Ecto neural progenitor cell (in vitro differentiated cells): ENCODE measurements at regions not wholly inside any gene's neighbourhood (a gene's known extent, or its start where the extent isn't known, plus 50 kb on each side); places are given as distances from the start of the nearest gene placed in this dataset.
"Not testable (repeated sequence)": the region's sequence is repeated elsewhere in the genome, so short reads cannot be mapped to it uniquely, and the experiment has no call there.

Source experiments
- DNase-seq: peaks from one replicate; pipeline ENCODE4 v3.0.0-alpha.2; 2018; ENCODE audit warnings: low spot score

DNA sequence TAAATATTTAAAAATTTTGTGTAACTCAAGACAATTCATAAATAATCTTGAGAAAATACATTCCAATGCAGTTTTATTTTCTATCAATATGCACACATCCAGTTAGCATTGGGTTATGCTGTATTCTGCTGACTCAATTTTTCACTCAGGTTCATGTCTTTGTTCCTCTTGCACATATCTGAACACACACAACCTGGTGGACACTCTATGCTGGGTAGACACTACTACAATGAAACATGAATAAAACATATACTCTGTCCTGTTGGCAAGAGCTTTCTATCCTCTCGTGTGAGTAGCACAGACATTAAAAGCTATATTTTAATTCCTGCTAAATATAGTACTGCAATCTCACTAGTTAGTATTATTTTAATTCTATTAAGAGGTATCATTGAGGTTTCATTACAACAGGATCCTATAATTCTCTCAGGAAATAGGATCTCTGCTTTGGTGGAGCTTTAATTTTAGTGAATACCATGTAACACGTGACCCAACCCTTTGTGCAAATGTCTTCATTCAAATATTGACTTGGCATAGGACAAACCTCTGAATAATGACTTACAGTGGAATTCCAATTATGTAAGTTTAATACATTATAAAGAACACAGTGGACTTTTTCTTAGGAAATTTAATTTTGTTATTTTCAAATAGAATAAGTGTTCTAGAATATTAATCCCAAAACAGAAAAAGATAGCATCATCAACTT, 342.3 kb upstream of the TMEFF2 start:
- DNase-seq: no peak

DNA sequence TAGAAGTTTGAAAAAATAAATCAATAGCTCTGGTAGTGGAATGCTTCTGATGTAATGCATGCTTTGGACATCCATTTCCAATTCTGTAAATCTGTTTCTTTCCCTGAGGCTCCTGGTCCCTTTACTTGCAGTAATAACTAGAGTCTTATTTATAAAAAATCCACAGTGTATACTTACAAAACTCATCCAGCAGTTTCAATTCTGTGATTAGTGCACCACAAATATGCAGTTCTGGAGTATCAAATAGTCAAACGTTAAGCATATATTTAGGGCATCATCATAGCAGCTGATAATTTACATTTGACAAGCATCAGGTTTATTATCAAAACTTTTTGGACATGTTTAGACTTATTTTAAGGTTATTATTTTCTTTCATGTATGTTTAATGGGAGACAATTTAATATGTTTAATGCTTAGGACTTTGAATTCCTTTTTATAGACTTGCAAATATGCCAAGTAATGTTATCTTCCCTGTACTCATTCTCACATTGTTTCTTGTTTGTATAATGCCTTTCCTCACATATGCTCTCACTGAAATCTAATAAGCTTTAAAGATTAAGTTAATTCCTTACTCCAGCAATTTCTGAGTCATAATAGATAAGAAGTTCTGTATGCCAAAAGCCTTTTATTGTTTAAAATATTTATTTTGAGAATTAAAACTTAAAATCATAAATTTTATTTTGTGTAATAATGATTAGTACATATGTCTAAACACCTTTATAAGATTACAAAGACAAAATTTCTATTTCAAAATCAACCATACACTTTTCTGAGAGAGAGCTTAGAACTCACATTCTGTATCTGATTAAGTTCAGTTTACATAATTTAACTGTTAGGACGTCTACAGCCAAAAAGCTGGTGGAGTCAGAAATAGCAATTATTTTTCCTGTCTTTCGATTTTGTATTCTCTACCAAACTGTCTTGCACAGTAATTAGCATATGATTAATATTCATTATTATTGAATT, 341.5 kb upstream of the TMEFF2 start:
- DNase-seq: no peak

DNA sequence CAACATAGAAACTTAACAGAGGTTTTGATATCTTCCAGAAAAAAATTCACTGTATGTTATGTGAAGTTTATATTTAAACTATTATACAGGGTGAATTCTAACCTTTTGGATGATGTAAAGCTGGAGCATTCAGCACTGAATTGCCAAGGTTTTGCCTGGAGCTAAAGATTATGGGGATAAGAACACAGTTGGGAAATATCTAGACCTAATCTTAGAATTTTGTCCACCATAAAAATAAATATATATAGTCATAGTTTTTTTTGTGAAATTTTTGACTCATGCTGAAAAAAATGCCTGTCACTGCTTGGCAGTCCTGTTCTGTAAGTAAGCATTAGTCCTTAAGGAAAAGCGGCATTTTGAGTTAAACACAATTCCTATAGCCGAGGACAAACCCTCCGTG, 339.3 kb upstream of the TMEFF2 start:
- DNase-seq: no peak

DNA sequence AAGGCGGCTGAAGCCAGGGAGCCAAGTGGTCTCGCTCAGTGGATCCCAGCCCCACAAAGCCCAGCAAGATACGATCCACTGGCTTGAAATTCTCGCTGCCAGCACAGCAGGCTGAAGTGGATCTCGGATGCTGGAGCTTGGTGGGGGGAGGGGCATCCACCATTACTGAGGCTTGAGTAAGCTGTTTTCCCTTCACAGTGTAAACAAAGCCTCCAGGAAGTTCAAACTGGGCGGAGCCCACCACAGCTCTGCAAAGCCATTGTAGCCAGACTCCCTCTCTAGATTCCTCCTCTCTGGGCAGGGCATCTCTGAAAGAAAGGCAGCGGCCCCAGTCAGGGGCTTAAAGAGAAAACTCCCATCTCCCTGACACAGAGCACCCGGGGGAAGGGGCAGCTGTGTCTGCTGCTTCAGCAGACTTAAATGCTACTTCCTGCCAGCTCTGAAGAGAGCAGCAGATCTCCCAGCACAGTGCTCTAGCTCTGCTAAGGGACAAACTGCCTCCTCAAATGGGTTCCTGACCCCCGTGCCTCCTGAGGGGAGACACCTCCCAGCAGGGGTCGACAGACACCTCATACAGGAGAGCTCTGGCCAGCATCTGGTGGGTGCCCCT, 330.0 kb upstream of the TMEFF2 start:
- not testable (repeated sequence) for DNase-seq

DNA sequence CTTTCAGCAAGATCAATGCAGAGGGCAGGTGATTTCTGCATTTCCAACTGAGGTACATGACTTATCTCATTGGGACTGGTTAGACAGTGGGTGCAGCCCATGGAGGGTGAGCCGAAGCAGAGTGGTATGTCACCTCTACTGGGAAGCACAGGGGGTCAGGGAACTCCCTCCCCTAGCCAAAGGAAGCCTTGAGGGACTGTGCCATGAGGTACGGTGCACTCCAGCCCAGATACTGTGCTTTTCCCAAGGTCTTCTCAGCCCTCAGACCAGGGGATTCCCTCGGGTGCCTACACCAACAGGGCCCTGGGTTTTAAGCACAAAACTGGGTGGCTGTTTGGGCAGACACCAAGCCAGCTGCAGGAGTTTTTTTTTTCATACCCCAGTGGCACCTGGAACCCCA, 329.5 kb upstream of the TMEFF2 start:
- DNase-seq: not testable (repeated sequence)

DNA sequence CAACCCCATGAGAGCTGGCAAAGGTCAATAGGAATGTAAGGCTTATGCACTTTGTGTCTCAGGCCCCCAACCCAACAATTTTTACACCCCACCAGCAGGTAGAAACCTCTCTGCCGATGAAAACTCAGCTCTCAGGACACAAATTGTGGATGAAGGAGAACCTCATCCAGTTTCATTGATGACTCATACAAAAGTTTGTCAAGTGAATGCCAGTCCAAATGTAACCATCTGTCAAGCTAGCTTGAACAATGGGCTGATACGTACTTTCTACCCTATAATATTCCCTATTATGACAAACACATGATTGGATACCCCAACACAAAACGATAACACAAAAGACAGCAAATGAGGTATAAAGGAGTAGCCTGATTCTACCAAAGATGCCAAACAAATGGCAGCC, 321.2 kb upstream of the TMEFF2 start:
- no peak for DNase-seq

DNA sequence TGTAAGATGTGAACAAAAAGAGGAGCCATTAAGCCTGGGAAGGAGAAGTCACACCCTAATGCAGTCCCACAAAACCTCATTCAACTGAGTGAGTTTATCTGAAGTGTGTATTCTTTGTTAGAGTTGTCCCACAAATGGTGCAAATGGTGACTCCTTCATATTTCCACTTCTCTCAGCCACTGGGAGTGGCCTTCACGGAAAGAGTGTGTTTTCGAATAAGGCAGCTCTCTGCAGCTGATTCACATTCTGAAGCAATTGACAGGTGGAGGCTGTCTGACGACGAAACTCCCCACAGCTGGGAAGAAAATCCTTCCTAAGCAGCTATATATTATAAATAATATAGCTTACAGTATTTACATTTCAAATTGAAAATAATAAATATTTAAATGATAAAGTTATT, 318.8 kb upstream of the TMEFF2 start:
- DNase-seq: no peak

DNA sequence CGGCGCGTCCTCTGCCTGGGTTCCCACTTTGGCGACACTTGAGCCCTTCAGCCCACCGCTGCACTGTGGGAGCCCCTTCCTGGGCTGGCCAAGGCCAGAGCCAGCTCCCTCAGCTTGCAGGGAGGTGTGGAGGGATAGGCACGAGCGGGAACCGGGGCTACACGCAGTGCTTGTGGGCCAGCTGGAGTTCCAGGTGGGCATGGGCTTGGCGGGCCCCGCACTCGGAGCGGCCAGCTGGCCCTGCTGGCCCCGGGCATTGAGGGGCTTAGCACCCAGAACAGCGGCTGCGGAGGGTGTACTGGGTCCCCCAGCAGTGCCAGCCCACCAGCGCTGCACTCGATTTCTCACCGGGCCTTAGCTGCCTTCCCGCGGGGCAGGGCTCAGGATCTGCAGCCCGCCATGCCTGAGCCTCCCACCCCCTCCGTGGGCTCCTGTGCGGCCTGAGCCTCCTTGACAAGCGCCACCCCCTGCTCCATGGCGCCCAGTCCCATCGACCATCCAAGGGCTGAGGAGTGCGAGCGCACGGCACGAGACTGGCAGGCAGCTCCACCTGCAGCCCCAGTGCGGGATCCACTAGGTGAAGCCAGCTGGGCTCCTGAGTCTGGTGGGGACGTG, 313.2 kb upstream of the TMEFF2 start:
- not testable (repeated sequence) for DNase-seq

DNA sequence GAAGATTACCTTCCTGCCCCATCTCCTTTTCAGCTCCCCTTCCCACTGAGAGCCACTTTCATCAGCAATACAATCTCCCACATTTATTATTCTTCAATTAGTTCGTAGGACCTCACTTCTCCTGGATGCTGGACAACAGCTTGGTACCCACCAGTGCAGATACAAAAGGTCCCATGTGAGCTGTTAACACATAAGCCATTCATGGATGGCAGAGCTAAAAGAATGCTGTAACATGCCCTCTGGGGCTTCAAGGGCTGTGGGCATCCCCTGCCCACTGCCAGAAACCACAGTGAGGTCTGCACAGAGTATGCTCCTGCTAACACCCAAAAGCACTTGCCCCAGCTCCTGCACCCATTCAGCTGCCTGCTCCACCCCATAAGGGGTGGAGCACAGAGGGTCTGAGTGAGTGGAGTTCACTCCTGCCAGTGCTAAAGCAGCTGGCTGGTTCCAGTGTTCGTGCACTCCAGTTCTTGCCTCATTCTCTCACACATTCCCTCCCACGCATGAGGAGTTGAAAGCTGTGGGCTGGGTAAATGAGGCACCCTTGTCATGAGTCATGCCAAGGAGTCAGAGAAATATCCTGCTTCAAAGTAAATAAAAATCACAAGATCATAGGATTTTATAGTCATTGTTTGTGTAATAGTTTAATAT, 305.9 kb upstream of the TMEFF2 start:
- no peak for DNase-seq

DNA sequence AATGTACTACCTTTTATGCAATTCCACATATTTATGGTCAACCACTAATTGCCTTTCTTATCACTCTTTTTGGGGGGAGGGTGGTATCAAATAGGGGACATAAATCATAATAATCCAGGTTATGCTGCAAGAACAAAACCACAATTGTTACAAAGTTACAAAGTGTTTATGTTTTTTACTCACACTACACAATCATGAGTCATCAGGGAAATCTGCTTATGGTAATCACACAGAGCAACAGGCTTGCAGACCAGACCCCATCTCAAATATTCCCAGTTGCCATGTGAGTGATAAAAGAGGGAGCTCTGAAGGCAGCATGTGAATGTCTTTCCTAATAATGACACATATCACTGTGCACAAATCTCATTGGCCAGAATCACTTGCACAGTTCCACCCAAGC, 304.7 kb upstream of the TMEFF2 start:
- DNase-seq: no peak

DNA sequence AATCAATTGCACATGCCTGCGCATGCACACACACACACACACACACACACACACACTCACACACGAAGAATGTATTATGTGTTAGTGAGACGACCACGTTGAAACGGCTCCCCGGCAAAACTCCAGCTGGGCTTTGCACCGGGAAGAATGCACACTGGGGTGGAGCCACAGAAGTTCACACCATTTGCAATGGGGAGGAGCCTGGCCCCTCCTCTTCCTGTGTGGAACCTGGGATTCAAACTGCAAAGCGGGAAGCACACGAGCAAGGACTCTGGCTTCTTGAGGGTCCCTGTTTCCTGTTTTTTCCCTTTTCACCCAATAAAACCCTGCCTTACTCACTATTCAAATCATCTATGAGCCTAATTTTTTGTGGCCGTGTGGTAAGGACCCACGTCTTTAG, 304.0 kb upstream of the TMEFF2 start:
- DNase-seq: no peak

DNA sequence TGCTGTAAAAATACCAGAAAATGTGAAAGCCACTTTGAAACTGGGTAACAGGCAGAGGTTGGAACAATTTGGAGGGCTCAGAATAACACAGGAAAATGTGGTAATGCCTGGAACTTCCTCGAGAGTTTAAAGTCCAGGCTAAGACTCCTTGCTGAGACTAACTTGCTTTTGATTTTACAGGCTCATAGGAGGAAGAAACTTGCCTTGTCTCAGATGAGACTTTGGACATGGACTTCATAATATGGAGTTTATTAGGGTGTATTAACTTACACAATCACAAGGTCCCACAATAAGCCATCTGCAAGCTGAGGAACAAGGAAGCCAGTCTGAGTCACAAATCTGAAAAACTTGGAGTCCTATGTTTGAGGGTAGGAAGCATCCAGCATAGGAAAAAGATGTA, 293.4 kb upstream of the TMEFF2 start:
- DNase-seq: not testable (repeated sequence)

DNA sequence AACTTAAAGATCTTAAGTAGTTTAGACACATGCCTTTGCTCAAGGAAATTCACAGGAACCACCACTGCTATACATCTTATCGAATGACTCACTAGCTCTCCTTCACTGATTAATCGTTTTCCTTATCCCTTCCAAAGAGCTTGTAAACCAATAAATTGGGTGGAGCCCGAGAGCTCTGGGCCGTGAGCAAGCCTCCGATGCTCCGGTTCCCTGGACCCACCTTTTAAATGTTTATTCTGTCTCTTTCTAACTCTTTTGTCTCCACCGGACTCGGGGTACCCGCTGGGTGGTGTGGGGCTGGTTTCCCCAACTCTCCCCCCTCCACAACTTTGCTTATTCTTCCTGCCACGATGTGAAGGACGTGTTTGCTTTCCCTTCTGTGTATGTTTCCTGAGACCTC, 292.9 kb upstream of the TMEFF2 start:
- no peak for DNase-seq

DNA sequence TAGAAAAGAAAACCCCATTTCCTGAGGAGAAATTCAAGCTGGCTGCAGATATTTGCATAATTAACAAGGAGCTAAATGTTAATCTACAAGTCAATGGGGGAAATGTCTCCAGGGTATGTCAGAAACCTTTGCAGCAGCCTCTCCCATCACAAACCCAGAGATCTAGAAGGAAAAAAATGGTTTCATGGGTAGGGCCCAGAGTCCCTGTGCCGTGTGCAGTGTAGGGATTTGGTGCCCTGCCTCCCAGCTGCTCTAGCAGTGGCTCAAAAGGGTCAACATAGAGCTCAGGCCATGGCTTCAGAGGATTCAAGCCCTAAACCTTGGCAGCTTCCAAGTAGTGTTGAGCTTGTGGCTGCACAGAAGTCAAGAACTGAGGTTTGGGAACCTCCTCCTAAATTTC, 290.2 kb upstream of the TMEFF2 start:
- no peak for DNase-seq

DNA sequence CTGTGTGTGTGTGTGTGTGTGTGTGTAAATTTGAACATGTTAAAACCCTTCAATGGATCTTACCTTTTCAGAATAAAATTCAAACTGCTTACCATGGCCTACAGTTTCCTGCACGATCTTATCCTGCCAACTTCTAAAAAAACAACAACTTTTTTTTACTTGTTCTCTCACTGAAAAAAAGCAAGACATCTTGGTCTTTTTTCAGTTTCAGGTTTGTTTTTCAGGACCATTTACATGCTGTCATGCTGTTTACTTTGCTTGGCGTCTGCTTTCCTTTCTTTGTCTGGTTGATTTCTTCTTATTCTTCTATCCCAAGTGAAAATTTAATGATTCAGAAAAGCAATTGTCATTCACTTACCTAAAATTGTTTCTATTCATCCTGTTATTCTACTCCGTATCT, 286.3 kb upstream of the TMEFF2 start:
- DNase-seq: no peak

DNA sequence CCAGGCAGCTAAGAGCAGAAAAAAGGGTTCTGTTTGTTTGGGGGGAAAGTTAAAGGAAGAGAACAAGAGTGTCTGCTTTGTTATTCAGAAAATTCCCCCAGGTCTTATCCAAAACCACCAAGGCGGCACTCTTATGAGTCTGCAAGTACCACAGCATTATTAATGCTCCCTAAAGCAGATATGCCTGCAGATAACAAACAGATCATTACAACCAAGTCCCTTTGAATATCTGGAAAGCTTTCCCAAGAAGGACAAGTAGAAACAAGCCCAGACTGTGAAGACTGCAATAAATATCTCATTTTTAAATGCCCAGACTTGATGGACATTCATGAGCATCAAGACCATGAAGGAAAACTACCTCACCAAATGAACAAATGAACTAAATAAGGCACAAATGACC, 278.6 kb upstream of the TMEFF2 start:
- no peak for DNase-seq

DNA sequence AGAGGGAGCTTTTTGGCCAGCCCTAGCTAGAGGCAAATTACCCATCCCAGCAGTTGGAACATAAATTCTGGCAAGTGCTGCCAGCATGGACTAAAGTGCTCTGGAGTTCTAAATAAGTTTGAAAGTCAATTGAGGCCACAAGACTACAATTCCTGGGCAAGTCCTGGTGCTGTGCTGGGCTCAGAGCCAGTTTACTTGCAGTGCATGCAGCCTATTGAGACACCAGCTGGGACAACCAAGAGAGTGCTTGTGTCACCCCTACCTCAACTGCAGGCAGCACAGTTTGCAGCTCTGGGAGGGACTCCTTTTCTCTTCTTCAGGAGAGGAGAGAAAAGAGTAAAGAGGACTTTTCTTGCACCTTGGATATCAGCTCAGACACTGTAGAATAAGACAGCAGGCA, 277.2 kb upstream of the TMEFF2 start:
- DNase-seq: no peak

DNA sequence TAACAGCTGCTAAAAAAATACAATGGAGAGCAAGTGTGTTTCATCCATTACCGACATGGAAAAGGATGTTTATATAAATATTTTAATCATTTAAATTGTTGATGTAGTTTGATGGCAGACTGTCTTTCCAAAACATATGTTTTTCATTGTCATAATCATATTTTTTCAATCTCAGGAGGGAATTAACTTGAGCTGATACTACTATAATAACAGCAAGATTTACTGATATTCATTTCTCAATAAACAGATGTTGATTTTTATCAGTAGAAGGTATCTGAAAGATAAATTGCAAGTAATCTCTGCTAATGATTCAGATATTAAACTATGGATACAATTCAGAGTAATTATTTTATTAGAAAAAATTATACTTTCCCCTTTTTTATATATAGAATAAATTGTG, 274.9 kb upstream of the TMEFF2 start:
- DNase-seq: no peak

DNA sequence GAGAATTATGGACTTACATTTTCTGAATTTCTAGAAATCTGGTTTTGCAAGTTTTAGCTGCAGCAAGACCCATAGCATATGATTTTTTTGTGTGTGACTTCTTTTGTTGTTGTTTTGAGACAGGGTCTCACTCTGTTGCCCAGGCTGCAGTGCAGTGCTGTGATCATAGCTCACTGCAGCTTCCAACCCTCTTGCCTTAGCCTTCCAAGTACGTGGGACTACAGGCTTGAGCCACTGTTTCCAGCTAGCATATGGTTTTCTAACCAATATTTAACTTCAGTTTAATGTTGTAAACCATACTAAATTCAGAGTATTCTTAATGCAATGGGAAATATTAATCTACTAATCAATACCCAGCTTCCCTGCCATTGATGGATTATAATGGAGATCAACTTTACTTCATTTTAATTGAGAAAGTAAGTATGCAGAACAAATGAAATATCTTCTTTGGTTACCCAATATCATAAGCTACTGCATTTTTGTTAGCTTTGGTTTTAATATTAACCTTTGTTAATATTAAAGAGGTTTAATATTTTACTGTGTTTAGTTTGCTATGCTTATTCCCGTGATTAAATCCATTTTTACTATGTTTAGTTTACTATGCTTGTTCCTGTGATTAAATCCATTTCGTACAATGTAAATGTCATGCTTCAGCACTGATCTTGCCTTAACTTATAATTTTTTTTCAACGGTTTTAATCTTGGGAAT, 273.4 kb upstream of the TMEFF2 start:
- no peak for DNase-seq

DNA sequence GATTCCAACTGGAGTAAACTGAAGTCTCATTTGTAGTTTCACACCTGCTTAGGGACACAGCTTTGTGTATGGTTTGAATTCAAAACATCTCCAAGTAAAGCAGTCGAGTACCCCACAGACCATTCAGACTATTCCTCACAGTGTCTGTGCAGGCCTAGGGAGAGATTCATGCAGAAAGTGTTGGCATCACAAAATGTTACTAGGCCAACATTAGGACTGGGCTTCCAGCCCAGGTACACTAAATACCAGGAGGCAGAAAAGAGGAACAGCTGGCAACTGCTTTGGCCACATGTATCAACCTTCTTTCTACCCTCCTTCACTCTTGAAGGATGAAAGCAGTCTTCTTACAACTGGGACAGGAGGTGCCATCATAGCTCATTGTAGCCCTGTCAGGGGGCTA, 270.4 kb upstream of the TMEFF2 start:
- no peak for DNase-seq

DNA sequence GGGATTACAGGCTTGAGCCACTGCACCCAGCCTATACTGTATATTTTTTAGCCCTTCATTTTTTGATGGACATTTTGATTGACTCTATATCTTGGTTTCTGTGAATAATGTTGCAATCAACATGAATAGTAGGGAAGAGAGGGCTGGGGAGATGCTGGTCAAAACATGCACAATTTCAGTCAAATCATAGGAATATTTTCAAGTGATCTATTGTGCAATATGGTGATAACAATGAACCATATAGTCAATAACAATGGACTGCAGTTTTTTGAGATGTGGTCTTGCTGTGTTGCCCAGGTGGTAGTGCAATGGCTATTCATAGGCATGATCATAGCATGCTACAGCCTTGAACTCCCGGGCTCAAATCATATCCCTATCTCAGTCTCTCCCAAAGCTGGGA, 264.7 kb upstream of the TMEFF2 start:
- no peak for DNase-seq
